Renal cortical epithelial cell (primary cell): ENCODE measurements at regions not wholly inside any gene's neighbourhood (a gene's known extent, or its start where the extent isn't known, plus 50 kb on each side); places are given as distances from the start of the nearest gene placed in this dataset.

Source experiments
- DNase-seq: peaks from one replicate; pipeline ENCODE4 v3.0.0-alpha.2; 2011; ENCODE audit warnings: low read depth

DNA sequence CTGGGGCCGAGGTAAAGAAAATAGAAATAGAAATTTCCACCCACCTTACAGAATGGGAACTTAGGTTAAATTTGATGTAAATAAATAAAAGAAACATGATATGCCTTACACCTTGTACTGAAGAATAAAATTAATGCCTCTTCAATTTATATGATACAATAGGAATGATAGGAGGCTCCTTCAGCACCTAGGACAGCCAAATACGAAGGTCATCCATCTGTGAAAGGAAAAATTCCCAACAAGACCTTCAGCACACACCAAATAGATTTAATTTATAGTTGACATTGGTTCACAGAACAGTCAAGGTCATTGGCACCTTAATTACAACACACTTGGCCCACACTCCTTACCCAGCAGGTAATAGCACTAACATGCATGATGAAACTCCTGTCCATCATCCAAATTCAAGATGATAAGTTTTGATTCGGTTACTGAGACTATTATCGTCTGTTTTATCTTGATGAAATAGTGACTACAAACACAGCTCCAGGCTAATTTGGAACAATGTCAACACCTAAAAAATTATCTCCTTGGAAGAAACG lies 250.9 kb downstream of the SNX13 start:
- no peak for DNase-seq

DNA sequence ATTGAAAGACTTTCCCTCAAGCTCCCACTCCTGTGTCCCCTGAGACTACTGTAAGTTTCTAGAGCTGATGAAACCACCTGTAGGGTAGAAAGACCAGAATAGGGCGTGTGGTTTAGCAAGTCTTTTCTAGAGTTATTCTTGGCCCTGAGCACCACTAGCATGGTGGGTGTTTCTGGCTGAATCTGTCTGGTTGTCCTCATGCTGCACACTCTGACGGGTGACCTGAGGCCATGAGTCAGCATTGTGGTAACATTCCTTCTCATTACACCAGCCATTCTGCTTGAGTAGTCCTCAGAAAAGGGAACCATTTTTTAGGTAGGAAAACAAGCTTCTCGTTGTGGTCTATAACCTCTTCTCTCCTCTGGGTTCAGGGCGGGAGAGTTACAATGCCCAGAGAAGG lies 250.3 kb downstream of the SNX13 start:
- peak; percentile 98 for DNase-seq

DNA sequence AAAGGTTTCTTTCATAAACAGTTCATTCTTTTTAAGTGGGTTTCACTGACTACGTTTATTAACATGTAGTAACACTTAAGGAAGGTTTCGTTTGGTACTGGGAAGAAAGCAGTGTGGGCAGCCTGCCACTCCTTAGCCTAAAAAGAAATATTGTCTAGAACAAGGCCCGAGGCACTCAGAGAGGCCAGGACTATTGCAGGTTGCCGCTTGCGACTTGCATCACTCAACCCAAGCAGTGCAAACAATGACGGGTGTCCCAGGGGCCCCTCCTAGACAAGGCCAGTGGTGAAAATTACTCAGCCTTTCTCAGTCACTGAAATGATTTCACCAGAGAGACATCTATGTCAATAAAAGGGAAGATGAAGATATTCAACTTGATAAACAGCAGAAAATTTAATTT lies 243.9 kb downstream of the SNX13 start:
- no peak for DNase-seq

DNA sequence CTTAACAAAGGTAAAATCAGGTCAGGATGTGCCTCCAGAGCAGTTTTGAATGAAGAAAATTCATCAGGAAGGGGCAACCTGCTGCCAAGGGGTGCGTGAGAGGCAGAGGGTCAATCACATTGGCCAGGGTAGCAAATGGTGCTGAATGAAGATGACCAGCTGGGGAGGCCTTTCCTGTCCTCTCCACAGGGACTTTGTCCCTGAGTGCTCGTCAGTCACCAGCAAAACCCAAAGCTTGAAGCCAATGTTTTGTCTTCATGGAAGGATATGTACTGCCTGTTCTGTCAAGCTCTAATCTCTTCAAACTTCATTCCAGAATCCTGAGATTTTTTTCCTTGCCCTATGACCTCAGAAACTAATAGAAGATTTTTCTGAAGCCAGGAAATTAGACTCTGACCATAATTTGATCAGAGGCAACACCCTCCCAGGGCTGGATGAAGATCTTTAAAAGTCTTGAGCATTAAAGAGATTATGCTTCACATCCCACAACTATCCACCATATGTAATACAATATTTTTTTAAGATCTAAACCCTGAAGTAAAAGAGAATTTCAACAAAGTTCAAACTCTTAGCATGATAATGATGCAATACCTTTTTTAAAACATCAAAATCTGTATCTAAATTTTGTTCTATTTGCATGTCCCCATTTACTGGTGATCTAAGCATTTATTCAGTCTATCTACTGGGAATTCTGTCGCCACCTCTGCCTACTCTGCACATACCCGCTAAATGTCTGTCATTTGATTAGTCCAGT lies 243.0 kb downstream of the SNX13 start:
- DNase-seq = no peak

DNA sequence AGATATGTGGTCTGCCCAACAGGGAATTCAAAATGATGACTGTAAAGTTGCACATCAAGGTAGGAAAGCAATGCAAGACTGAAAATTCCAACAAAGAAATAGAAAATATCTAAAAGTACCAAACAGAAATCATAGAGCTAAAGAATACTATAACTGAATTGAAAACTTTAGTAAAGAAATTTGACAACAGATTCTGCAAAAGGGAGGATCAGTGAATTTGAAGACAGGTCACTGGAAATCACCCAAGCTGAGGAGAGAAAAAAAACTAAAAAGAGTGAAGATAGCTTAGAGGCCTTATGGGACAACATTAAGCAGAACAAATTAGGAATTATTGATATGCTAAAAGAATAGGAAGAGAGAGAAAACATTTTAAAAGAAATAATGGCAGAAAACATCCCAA lies 240.6 kb downstream of the SNX13 start:
- no peak for DNase-seq

DNA sequence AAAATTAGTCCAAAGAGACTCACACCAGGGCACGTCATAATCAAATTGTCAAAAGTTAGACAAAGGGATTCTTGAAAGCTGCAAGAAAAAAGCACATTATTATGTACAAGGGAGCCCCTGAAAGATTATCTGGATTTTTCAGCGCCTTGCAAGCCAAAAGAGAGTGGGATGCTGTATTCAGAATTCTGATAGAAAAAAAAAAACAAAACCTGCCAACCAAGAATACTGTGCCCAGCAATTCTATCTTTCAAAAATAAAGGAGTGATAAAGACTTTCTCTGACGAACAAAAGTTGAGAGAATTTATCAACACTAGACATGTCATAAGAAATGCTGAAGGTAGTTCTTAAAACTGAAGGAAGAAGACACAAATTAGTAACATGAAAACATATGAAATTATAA lies 240.2 kb downstream of the SNX13 start:
- no peak for DNase-seq

DNA sequence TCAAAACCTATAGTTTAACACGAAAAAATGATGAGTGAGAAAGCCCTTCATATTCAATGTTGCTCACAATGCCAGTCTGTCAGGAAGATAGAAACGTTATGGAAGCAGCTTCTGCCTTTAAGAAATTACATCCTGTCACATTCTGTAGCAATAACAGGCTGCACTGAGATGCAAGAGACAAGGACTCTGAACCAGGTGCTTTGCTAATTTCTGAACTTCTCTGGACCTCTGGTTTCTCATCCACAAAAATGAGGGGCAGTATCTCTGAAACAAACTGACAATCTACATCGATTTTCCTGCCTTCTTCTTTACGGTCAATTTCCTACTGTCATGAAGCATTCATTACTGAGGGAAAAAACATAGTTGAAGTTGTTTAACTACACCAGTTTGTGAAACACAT lies 234.0 kb downstream of the SNX13 start:
- DNase-seq = no peak

DNA sequence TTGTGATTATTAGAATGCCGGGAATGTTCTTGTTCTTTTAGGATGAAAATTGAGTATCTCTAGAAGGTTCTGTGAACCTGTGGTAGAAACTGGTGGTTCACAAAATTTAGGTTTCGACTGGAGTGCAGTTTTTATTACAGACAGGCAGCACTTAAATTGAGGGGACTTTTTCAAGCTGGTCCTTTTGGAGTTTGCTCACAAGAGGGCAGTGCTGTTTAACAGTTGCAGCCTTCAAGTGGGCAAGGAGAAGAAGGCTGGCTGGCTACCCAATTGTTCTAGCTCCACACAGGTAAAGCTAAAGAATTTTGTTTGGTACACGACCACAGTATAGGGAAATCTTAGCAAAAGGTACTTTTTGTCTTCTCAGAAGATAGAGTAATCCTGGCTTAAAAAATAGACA lies 233.6 kb downstream of the SNX13 start:
- peak; percentile 78 for DNase-seq

DNA sequence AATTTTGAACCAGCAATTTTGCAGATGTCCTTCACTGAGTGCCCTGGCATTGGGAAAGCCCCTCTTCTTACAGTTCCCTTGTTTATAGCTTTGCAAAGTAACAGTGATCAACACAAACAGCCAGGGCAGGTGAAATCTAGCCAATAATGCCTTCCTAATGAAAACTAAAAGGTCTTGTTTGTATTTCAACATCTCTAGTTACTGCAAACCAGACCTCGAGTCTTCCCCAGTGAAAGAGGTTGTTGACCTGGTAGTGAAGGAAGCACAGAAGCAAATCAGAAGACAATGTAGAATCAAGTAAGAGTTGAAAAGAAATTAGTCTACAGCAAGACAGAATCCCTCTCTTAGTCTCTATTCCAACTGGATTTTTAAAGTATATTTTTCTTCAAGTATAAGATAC lies 231.2 kb downstream of the SNX13 start:
- peak; percentile 65 for DNase-seq

DNA sequence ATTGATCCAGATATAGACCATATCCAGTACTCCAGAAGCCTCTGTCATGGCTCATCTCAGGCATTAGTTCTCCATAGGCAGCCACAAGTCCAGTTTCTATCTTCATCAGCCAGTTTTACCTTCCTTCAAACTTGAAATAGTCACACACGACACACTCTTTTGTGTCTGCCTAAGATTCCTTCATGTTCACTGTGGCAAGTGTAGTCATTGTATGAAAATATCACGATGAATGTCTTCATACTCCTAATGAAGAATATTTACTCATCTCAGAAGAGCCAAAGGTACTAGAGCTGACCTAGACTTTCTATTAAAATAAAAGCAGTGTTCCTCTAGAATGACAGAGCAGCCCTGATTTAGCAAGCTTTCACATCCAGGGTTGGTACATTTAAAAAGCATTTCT lies 230.7 kb downstream of the SNX13 start:
- no peak for DNase-seq

DNA sequence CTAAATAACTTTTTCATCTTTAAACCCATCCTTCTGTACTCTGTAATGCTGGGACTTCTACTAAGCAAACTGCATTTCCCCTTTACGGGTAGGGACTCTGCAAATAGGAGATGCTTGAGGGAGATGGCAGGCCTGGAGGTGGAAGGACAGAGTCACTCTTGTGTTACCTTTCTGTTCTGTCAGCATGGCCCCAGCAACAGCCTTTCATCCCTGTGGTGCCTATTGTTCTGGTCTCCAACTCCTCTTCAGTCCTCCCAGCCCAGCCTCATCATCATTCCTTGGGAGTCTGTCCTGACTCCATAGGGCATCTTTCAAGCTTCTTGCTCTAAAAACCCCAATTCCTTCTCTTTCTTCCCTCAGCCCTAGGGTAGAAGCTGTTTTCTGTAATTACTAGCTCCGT lies 230.0 kb downstream of the SNX13 start:
- no peak for DNase-seq

DNA sequence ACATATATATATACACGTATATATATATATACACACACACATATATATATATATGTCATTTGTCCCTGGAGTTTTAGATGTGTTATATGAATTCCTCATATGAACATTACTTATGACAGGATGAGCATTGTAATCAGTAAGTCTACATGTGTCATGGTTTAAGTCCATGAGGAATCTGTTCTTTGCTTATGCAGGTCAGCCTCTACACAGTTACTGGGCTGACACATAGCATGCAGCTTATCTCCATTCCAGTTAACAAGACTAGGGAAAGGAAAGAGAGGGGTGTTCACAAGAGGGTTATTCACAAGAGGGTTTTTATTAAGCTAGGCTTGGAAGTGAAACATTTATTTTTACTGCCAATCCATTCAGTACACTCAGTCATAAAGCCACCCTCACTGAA lies 226.7 kb downstream of the SNX13 start:
- no peak for DNase-seq

DNA sequence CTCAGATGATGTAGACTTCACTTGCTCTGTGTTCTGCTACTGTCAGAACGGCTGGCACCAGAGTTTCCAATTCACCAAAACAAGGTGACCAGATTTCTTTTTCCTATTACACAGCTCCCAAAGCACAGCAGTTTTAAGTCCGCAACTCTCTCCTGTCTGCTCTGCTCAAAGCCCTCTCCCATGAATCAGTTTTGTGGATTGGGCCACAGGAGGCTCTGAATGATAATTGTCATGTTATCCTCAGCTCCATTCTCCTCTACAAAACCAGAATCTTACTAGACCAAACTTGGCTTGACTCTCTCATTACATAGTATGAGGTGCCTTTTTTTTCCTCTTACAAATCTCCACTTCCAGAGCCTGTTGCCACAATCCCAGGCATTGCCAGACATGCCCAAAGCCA lies 223.5 kb downstream of the SNX13 start:
- no peak for DNase-seq

DNA sequence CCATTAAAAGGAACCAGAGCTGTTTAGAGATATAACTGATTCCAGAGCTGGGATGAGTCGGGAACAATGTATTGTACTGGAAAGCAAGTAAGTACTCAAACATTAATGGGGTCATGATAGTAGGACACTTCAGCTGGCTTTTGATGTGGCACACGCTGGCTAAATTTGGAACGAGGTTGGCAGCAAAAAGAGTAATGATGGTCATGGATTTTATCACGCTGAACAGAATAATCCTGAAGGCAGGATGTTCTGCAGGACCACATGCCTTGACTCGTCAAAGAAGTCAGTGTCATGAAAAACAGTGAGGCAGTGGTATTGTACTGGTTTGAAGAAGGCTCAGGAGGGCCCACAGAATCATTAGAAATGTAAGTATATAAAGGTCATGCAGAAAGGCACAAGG lies 220.3 kb downstream of the SNX13 start:
- no peak for DNase-seq

DNA sequence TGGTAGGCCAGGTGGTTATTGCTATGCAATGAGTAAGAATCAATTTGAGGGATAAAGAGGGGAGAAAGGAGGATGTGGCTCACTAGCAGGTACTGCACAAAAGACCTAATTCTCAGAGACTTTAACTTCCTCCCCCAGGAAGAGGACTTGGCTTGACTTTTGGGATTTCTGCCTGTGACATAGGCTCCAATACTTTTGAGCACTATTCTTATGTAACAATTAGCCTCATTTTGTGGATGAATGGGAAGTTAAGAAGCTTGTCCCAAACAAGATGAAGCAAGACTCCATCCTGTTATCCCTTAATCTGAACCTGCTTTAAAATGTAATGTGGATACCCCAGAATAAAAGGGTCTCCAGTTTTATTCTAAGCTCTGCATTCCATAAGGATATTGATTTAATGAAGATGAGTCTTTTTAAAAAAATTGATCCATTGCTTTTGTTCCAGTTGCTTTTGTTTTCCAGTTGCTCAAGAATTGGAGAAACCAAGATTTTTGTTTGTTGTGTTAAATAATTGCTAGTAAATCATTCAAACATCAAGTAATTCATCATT lies 218.5 kb downstream of the SNX13 start:
- DNase-seq = no peak

DNA sequence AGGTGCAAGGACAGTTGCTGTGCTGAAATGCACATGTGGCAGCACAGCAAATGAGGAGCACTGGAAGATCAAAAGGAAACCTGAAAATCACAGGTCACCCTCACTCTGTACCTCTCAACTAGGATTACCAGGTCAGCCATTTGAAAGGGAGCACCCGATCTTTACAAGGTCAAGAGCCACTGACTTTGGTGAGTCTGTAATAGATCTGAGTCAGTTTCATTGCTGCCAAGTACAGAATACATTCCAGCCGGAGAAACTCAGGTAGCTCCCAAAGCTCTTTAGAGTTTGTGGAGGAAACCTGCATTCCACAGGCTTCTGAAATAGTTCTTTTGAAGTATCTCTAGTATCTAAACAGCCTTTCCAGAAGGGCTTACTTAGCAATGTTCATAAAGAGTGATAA lies 217.5 kb downstream of the SNX13 start:
- peak; percentile 7 for DNase-seq

DNA sequence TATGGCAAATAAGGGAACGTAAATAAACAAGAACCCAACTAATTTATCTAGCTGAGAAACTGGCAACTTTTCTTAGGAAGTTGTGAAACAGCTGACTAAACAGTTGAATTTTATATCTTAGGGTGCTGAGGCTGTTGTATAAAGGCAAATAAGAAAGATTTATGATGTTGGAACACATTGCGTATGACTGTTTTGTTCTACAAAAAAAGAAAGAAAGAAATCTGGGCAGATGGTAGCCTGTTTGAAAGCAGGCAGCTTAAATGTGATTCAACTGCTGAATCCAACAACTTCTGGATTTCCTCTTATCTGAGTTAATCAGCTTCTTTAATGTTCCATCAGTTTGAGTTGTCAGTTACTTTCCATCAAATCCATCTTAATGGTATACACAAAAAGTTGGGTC lies 214.5 kb downstream of the SNX13 start:
- peak; percentile 9 for DNase-seq

DNA sequence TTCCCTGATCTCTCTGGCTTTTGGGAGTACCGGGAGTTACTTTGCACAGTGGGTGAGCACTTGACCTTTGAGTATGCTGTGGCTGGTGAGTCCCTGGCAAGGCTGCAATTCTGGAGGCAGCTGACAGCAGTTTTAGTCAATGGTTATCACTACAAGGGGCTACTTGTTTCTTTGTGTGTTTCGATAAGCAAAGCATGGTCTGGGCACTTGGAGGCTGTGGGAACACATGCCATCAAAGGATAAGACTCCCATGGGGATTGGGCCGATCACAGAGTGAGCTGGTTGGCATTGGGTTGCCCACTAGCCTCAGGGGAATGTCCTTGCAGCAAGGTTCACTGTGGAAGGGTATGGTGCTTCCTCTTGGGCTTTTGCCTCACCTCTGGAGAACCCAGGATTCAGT lies 208.2 kb downstream of the SNX13 start:
- no peak for DNase-seq
